ENCODE measurements at regions not wholly inside any gene's neighbourhood (a gene's known extent, or its start where the extent isn't known, plus 50 kb on each side); places are given as distances from the start of the nearest gene placed in this dataset.
A peak's percentile ranks its signal among the peaks of the same experiment; 100 is the strongest.

GRCh38 chr3:189084620-189085019 lies 87.2 kb upstream of the TPRG1 start:
- Histone ChIP-seq H3K9me3 (no peaks in the 10 kb centered on the region), H3K36me3 (no peaks in the 10 kb centered on the region), H3K4me3 (no peak overlapping the region), H3K4me1 (no peaks in the 10 kb centered on the region), H3K27ac (no peak overlapping the region), H3K27me3 (no peaks in the 10 kb centered on the region)
- DNase-seq (no peak), ATAC-seq (no peak)
- in situ Hi-C loops (cut with MboI; ENCODE audit: low sequenced_read_pairs in 4 of 4) (no loop called here), intact Hi-C loops (cut with DNase I; ENCODE audit: low total_unique reads) (no loop called here)
- TF ChIP-seq CTCF (IDR thresholded peaks at IDR 0.05 in 4 of 5, conservative IDR thresholded peaks at IDR 0.05 in 1 of 5) (no peak), POLR2A (IDR thresholded peaks at IDR 0.05) (no peak)

- intact Hi-C loops (cut with DNase I; ENCODE audit: low total_unique reads), result no loop called here
- H3K4me3 ChIP-seq, result no peak overlapping the region
- TF ChIP-seq POLR2A (IDR thresholded peaks at IDR 0.05), result no peak
- no peak for TF ChIP-seq CTCF (IDR thresholded peaks at IDR 0.05 in 4 of 5, conservative IDR thresholded peaks at IDR 0.05 in 1 of 5)
- ATAC-seq (no peak), DNase-seq (no peak)
- in situ Hi-C loops (cut with MboI; ENCODE audit: low sequenced_read_pairs in 4 of 4), result no loop called here
- no peak overlapping the region for H3K27ac ChIP-seq
- H3K27me3 ChIP-seq, result no peaks in the 10 kb centered on the region
- H3K9me3 ChIP-seq, result no peaks in the 10 kb centered on the region
- H3K36me3 ChIP-seq, result no peaks in the 10 kb centered on the region
- H3K4me1 ChIP-seq, result peaks cover 0 to 4% of the 10 kb centered on the region in 2 donors
These were observed 79.2 kb upstream of the TPRG1 start for GRCh38 chr3:189092547-189092946.

GRCh38 chr3:189094539-189094938 lies 77.2 kb upstream of the TPRG1 start:
- Histone ChIP-seq H3K9me3 (no peaks in the 10 kb centered on the region), H3K4me3 (no peak overlapping the region), H3K36me3 (no peaks in the 10 kb centered on the region), H3K27ac (no peak overlapping the region), H3K27me3 (no peaks in the 10 kb centered on the region), H3K4me1 (peaks cover 15 to 21% of the 10 kb centered on the region in 2 donors)
- TF ChIP-seq CTCF (IDR thresholded peaks at IDR 0.05 in 4 of 5, conservative IDR thresholded peaks at IDR 0.05 in 1 of 5), result no peak
- TF ChIP-seq POLR2A (IDR thresholded peaks at IDR 0.05), result no peak
- intact Hi-C loops (cut with DNase I; ENCODE audit: low total_unique reads), result no loop called here
- in situ Hi-C loops (cut with MboI; ENCODE audit: low sequenced_read_pairs in 4 of 4), result no loop called here
- ATAC-seq (no peak), DNase-seq (no peak)

- peaks cover 21% of the 10 kb centered on the region in 2 donors for H3K4me1 ChIP-seq
- no peak overlapping the region for H3K27ac ChIP-seq
- H3K9me3 ChIP-seq, result no peaks in the 10 kb centered on the region
- H3K27me3 ChIP-seq, result no peaks in the 10 kb centered on the region
- intact Hi-C loops (cut with DNase I; ENCODE audit: low total_unique reads), result loop anchor here (5.0 kb wide), 1 partner anchor 46 kb away; no protein-coding TSS in a partner anchor
- ATAC-seq, result no peak
- H3K4me3 ChIP-seq, result no peak overlapping the region
- TF ChIP-seq CTCF (IDR thresholded peaks at IDR 0.05 in 4 of 5, conservative IDR thresholded peaks at IDR 0.05 in 1 of 5), result no peak
- TF ChIP-seq POLR2A (IDR thresholded peaks at IDR 0.05), result no peak
- DNase-seq, result no peak
- in situ Hi-C loops (cut with MboI; ENCODE audit: low sequenced_read_pairs in 4 of 4), result no loop called here
- no peaks in the 10 kb centered on the region for H3K36me3 ChIP-seq
These were observed 75.7 kb upstream of the TPRG1 start for GRCh38 chr3:189096092-189096491.

GRCh38 chr3:189099031-189099471 lies 72.7 kb upstream of the TPRG1 start:
- intact Hi-C loops (cut with DNase I; ENCODE audit: low total_unique reads), result loop anchor here (5.0 kb wide), 1 partner anchor 43 kb away; no protein-coding TSS in a partner anchor
- no peaks in the 10 kb centered on the region for H3K9me3 ChIP-seq
- H3K4me1 ChIP-seq, result peaks cover 21% of the 10 kb centered on the region in 2 donors
- peak overlapping the region; percentile 76 to 93 (median 82) for H3K27ac ChIP-seq
- TF ChIP-seq POLR2A (IDR thresholded peaks at IDR 0.05) (no peak), CTCF (IDR thresholded peaks at IDR 0.05 in 4 of 5, conservative IDR thresholded peaks at IDR 0.05 in 1 of 5) (no peak)
- no peaks in the 10 kb centered on the region for H3K36me3 ChIP-seq
- no peaks in the 10 kb centered on the region for H3K27me3 ChIP-seq
- ATAC-seq (peak; percentile 76 to 93), DNase-seq (peak; percentile 74 to 89)
- in situ Hi-C loops (cut with MboI; ENCODE audit: low sequenced_read_pairs in 4 of 4), result no loop called here
- H3K4me3 ChIP-seq, result peak overlapping the region in 3 of 4 donors; percentile 16 to 40 (median 38)

All from gastrocnemius medialis (tissue), 4 donors.